ENCODE measurements at regions not wholly inside any gene's neighbourhood (a gene's known extent, or its start where the extent isn't known, plus 50 kb on each side); places are given as distances from the start of the nearest gene placed in this dataset.

DNA sequence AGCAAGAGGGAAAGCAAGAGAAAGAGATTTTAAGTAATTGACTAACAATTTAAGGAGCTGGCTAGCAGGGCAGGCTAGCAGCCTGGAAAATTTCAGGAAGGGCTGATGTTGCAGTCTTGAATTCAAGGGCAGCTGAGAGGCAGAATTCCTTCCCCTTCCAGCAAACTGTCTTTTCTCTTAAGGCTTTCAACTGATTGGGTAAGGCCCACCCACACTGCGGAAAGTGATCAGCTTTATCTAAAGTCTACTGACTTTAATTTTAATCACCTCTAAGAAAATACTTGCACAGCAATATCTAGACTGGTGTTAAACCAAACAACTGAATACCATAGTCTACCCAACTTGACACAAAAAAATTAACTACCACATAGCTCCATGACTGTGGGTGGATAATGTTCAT, 303.9 kb downstream of the FZD1 start:
- ChIA-PET CTCF (no interaction called here), POLR2A (no interaction called here), RAD21 (ENCODE audit: low non-redundant PET in 1 of 2, low total read pairs in 2 of 2, uncharacterized antibody in 2 of 2, unreplicated experiment in 2 of 2) (interaction anchor here in 1 of 2 experiments (0.6 kb wide), 1 partner anchor 186 kb away, joined by 3 read pairs; no protein-coding TSS in a partner anchor)
- H3K4me2 ChIP-seq (ENCODE audit: low read length), result no peak overlapping the region
- BruUV-seq (replicated peaks), result no TSS peak
- H3K27ac ChIP-seq (ENCODE audit: low read depth, low read length), result no peak overlapping the region
- H3K9me2 ChIP-seq (ENCODE audit: insufficient read depth), result no peaks in the 10 kb centered on the region
- no peaks in the 10 kb centered on the region for H3K9me3 ChIP-seq (ENCODE audit: control insufficient read depth in 1 of 2, insufficient read depth in 1 of 2, low read depth in 1 of 2, low read length in 2 of 2)
- ATAC-seq (no peak), DNase-seq (ENCODE audit: low read depth, low spot score) (no peak)
- no peak overlapping the region for H2AFZ ChIP-seq (ENCODE audit: low read depth, low read length, poor library complexity, severe bottlenecking)
- intact Hi-C loops (cut with micrococcal nuclease), result no loop called here
- H3K4me1 ChIP-seq (ENCODE audit: control insufficient read depth in 1 of 2, insufficient read depth in 2 of 2, low read length in 2 of 2), result no peaks in the 10 kb centered on the region
- H3K4me3 ChIP-seq (replicated peaks in 1 of 2; ENCODE audit: low read depth in 1 of 2, low read length in 2 of 2), result no peak overlapping the region
- H3K79me2 ChIP-seq (ENCODE audit: insufficient read depth, low read length), result no peaks in the 10 kb centered on the region
- H3K36me3 ChIP-seq (ENCODE audit: control insufficient read depth in 1 of 2, insufficient read depth in 2 of 2, low read length in 2 of 2), result no peaks in the 10 kb centered on the region
- no peaks in the 10 kb centered on the region for H3K27me3 ChIP-seq (ENCODE audit: insufficient read depth, low read length)
- H3K9ac ChIP-seq (ENCODE audit: low read length), result no peak overlapping the region
- H4K20me1 ChIP-seq (ENCODE audit: insufficient read depth), result no peaks in the 10 kb centered on the region
- no peak for TF ChIP-seq TCF7L2 (IDR thresholded peaks at IDR 0.05; ENCODE audit: borderline replicate concordance, extremely low read depth, insufficient read depth, insufficient read length)

- no peaks in the 10 kb centered on the region for H3K9me2 ChIP-seq (ENCODE audit: insufficient read depth)
- H3K79me2 ChIP-seq (ENCODE audit: insufficient read depth, low read length), result no peaks in the 10 kb centered on the region
- no peak overlapping the region for H3K4me2 ChIP-seq (ENCODE audit: low read length)
- BruUV-seq (replicated peaks), result no TSS peak
- ChIA-PET CTCF (no interaction called here), POLR2A (no interaction called here), RAD21 (ENCODE audit: low non-redundant PET in 1 of 2, low total read pairs in 2 of 2, uncharacterized antibody in 2 of 2, unreplicated experiment in 2 of 2) (no interaction called here)
- no peak overlapping the region for H2AFZ ChIP-seq (ENCODE audit: low read depth, low read length, poor library complexity, severe bottlenecking)
- H3K4me1 ChIP-seq (ENCODE audit: control insufficient read depth in 1 of 2, insufficient read depth in 2 of 2, low read length in 2 of 2), result no peaks in the 10 kb centered on the region
- no peak overlapping the region for H3K27ac ChIP-seq (ENCODE audit: low read depth, low read length)
- H3K9ac ChIP-seq (ENCODE audit: low read length), result no peak overlapping the region
- H4K20me1 ChIP-seq (ENCODE audit: insufficient read depth), result no peaks in the 10 kb centered on the region
- ATAC-seq (no peak), DNase-seq (ENCODE audit: low read depth, low spot score) (no peak)
- no peaks in the 10 kb centered on the region for H3K27me3 ChIP-seq (ENCODE audit: insufficient read depth, low read length)
- H3K9me3 ChIP-seq (ENCODE audit: control insufficient read depth in 1 of 2, insufficient read depth in 1 of 2, low read depth in 1 of 2, low read length in 2 of 2), result no peaks in the 10 kb centered on the region
- H3K36me3 ChIP-seq (ENCODE audit: control insufficient read depth in 1 of 2, insufficient read depth in 2 of 2, low read length in 2 of 2), result no peaks in the 10 kb centered on the region
- intact Hi-C loops (cut with micrococcal nuclease), result no loop called here
- H3K4me3 ChIP-seq (replicated peaks in 1 of 2; ENCODE audit: low read depth in 1 of 2, low read length in 2 of 2), result no peak overlapping the region
- TF ChIP-seq ZFX (IDR thresholded peaks at IDR 0.05) (no peak), EZH2phosphoT487 (IDR thresholded peaks at IDR 0.05; ENCODE audit: borderline replicate concordance) (no peak), ELF1 (IDR thresholded peaks at IDR 0.05; ENCODE audit: borderline replicate concordance, low read depth) (no peak), ZNF274 (IDR thresholded peaks at IDR 0.05; ENCODE audit: low read depth, low read length) (no peak), FOSL1 (IDR thresholded peaks at IDR 0.05; ENCODE audit: low read depth) (no peak), CBX3 (IDR thresholded peaks at IDR 0.05; ENCODE audit: low read depth) (no peak), TCF7L2 (IDR thresholded peaks at IDR 0.05; ENCODE audit: borderline replicate concordance, extremely low read depth, insufficient read depth, insufficient read length) (no peak), EZH2 (IDR thresholded peaks at IDR 0.05) (no peak), SP1 (IDR thresholded peaks at IDR 0.05; ENCODE audit: low read depth) (no peak), RAD21 (IDR thresholded peaks at IDR 0.05; ENCODE audit: low read depth) (no peak), YY1 (IDR thresholded peaks at IDR 0.05; ENCODE audit: extremely low read depth, insufficient replicate concordance, low read depth, low read length) (no peak), POLR2AphosphoS5 (IDR thresholded peaks at IDR 0.05; ENCODE audit: low read depth, low read length) (no peak), ZBTB33 (IDR thresholded peaks at IDR 0.05; ENCODE audit: extremely low read depth, insufficient replicate concordance, low read length) (no peak)
These were observed 305.7 kb downstream of the FZD1 start for GRCh38 chr7:91569728-91570457.
